Stomach (tissue), 4 donors: ENCODE measurements at regions not wholly inside any gene's neighbourhood (a gene's known extent, or its start where the extent isn't known, plus 50 kb on each side); places are given as distances from the start of the nearest gene placed in this dataset.

ENCODE experiments used
- CTCF ChIP-seq, 7 experiments: fragments of 450-650 bp in 4 of 7; fragments of 200-600 bp in 3 of 7; sonication (generic) in 3 of 7; IDR thresholded peaks; one replicate each; pipeline ENCODE4 v1.5.1; 2016 to 2019; ENCODE audit warnings: antibody characterized with exemption in 7 of 7, control low read depth in 2 of 7, mild to moderate bottlenecking in 1 of 7
- POLR2A ChIP-seq, 4 donors: fragments of 450-650 bp; IDR thresholded peaks; one replicate each; pipeline ENCODE4 v1.6.1; 2016; ENCODE audit warnings: antibody characterized with exemption in 4 of 4, control low read depth in 2 of 4, mild to moderate bottlenecking in 1 of 4, moderate library complexity in 1 of 4

- no peak for TF ChIP-seq CTCF (IDR thresholded peaks at IDR 0.05)
- TF ChIP-seq POLR2A (IDR thresholded peaks at IDR 0.05), result no peak
These were observed 159.3 kb downstream of the BCOR start for GRCh38 chrX:39938466-39938865.
